H1 (cell line): ENCODE measurements at regions not wholly inside any gene's neighbourhood (a gene's known extent, or its start where the extent isn't known, plus 50 kb on each side); places are given as distances from the start of the nearest gene placed in this dataset.

Experiments
- CTCF ChIA-PET: fragments of 300-600 bp; sonication (Branson Sonifier 250); formaldehyde crosslinking; loops from one replicate; lab custom pipeline; 2021; ENCODE audit not compliant: partially characterized antibody; lab: Charles Lee
- POLR2A ChIA-PET: fragments of 300-600 bp; sonication (Branson Sonifier 250); formaldehyde crosslinking; loops from one replicate; lab custom pipeline; 2021; ENCODE audit warnings: inconsistent platforms; ENCODE audit not compliant: partially characterized antibody; lab: Charles Lee
- DNase-seq, 2 experiments: peaks; one replicate each; pipeline versions ENCODE4 v3.0.0 to v3.0.0-alpha.2; 2010 to 2022; ENCODE audit warnings: low spot score in 2 of 2, low read depth in 1 of 2, mixed read lengths in 1 of 2
- FAIRE-seq: peaks from 2 replicates; lab custom pipeline; 2011; peaks lifted over from hg19 to GRCh38; lab: Jason Lieb, UNC
- H2AFZ ChIP-seq: 2 replicates; pipeline ENCODE4 v1.8.1; 2012; ENCODE audit warnings: low read length, inconsistent platforms
- H2AK5ac ChIP-seq: 2 replicates; pipeline ENCODE4 v1.6.1; 2013; ENCODE audit warnings: low read depth, low read length
- H2BK120ac ChIP-seq: replicated peaks from 2 replicates; pipeline ENCODE3; 2013; ENCODE audit warnings: low read depth, low read length, inconsistent platforms
- H2BK12ac ChIP-seq: 2 replicates; pipeline ENCODE4 v1.6.1; 2013; ENCODE audit warnings: low read depth, low read length
- H2BK15ac ChIP-seq: 2 replicates; pipeline ENCODE4 v1.6.1; 2013; ENCODE audit warnings: low read length
- H2BK20ac ChIP-seq: 2 replicates; pipeline ENCODE4 v1.6.1; 2013; ENCODE audit warnings: low read length
- H2BK5ac ChIP-seq: 2 replicates; pipeline ENCODE4 v1.6.1; 2013; ENCODE audit warnings: low read depth, low read length
- H3K14ac ChIP-seq: 2 replicates; pipeline ENCODE4 v1.6.1; 2013; ENCODE audit warnings: inconsistent platforms; ENCODE audit not compliant: insufficient read length
- H3K18ac ChIP-seq: 2 replicates; pipeline ENCODE4 v1.6.1; 2013; ENCODE audit warnings: low read length; ENCODE audit errors: extremely low read depth
- H3K23ac ChIP-seq: 2 replicates; pipeline ENCODE4 v1.6.1; 2013; ENCODE audit warnings: inconsistent platforms; ENCODE audit not compliant: insufficient read length
- H3K23me2 ChIP-seq: 2 replicates; pipeline ENCODE4 v1.6.1; 2013; ENCODE audit warnings: low read depth, low read length
- H3K27ac ChIP-seq: 2 replicates; pipeline ENCODE4 v1.6.1; 2011; ENCODE audit warnings: low read depth, low read length, inconsistent platforms
- H3K27me3 ChIP-seq, 4 experiments: replicated peaks in 1 of 4; 1 replicate in 1 of 4; 2 replicates in 3 of 4; pipeline versions ENCODE4 v1.6.1 to v1.8.1; 2011 to 2013; ENCODE audit warnings: low read length in 3 of 4, mild to moderate bottlenecking in 3 of 4, inconsistent platforms in 2 of 4, mixed read lengths in 2 of 4, moderate library complexity in 1 of 4; ENCODE audit not compliant: control insufficient read depth in 3 of 4, insufficient read depth in 3 of 4; ENCODE audit errors: extremely low read depth in 1 of 4
- H3K36me3 ChIP-seq, 4 experiments: 2 replicates each; pipeline versions ENCODE4 v1.6.1 to v1.8.1; 2011 to 2013; ENCODE audit warnings: mild to moderate bottlenecking in 4 of 4, low read length in 3 of 4, moderate library complexity in 2 of 4, control low read depth in 1 of 4, inconsistent platforms in 1 of 4; ENCODE audit not compliant: insufficient read depth in 4 of 4, control insufficient read depth in 2 of 4
- H3K4ac ChIP-seq: replicated peaks from 2 replicates; pipeline ENCODE3; 2013; ENCODE audit warnings: low read length, low read depth, mixed read lengths, inconsistent platforms; ENCODE audit not compliant: insufficient read length
- H3K4me1 ChIP-seq, 4 experiments: replicated peaks in 1 of 4; 1 replicate in 1 of 4; 2 replicates in 3 of 4; pipeline versions ENCODE4 v1.6.1 to v1.8.1; 2011 to 2013; ENCODE audit warnings: low read length in 3 of 4, inconsistent platforms in 2 of 4, mixed read lengths in 1 of 4; ENCODE audit not compliant: insufficient read depth in 4 of 4, control insufficient read depth in 3 of 4
- H3K4me2 ChIP-seq, 2 experiments: 2 replicates each; pipeline versions ENCODE4 v1.6.1 to v1.8.1; 2011 to 2013; ENCODE audit warnings: low read depth in 2 of 2, low read length in 2 of 2, control low read depth in 1 of 2, inconsistent platforms in 1 of 2, mild to moderate bottlenecking in 1 of 2; ENCODE audit not compliant: insufficient read depth in 1 of 2
- H3K4me3 ChIP-seq, 4 experiments: fragments of 200-600, 300-600 bp in 1 of 4; sonication (generic), shearing (Covaris generic), sonication (Bioruptor Twin) in 1 of 4; 2 replicates each; pipeline versions ENCODE4 v1.5.1 to v1.8.1; 2011 to 2016; ENCODE audit warnings: low read length in 4 of 4, low read depth in 3 of 4, control low read depth in 2 of 4, inconsistent platforms in 2 of 4, mild to moderate bottlenecking in 2 of 4, mixed read lengths in 1 of 4, moderate library complexity in 1 of 4; ENCODE audit not compliant: insufficient read depth in 2 of 4; ENCODE audit errors: extremely low read depth in 1 of 4
- H3K56ac ChIP-seq: replicated peaks from 2 replicates; pipeline ENCODE3; 2013; ENCODE audit warnings: low read depth, mild to moderate bottlenecking, mixed read lengths, low read length, inconsistent platforms; ENCODE audit not compliant: insufficient read length
- H3K79me1 ChIP-seq: 2 replicates; pipeline ENCODE4 v1.6.1; 2013; ENCODE audit warnings: low read depth, low read length, control low read depth
- H3K79me2 ChIP-seq, 2 experiments: 2 replicates each; pipeline versions ENCODE4 v1.6.1 to v1.8.1; 2012 to 2013; ENCODE audit warnings: low read length in 2 of 2, mild to moderate bottlenecking in 2 of 2, inconsistent platforms in 1 of 2; ENCODE audit not compliant: insufficient read depth in 2 of 2, control insufficient read depth in 1 of 2
- H3K9ac ChIP-seq, 4 experiments: replicated peaks in 1 of 4; 1 replicate in 1 of 4; 2 replicates in 3 of 4; pipeline versions ENCODE4 v1.6.1 to v1.8.1; 2011 to 2013; ENCODE audit warnings: low read depth in 3 of 4, low read length in 3 of 4, control low read depth in 2 of 4, mild to moderate bottlenecking in 2 of 4, moderate library complexity in 2 of 4, inconsistent platforms in 1 of 4; ENCODE audit errors: extremely low read depth in 1 of 4
- H3K9me3 ChIP-seq, 2 experiments: 2 replicates each; pipeline versions ENCODE4 v1.6.1 to v1.8.1; 2012 to 2013; ENCODE audit warnings: mild to moderate bottlenecking in 2 of 2, moderate library complexity in 2 of 2, control low read depth in 1 of 2, inconsistent platforms in 1 of 2, low read depth in 1 of 2, low read length in 1 of 2, mixed read lengths in 1 of 2; ENCODE audit not compliant: insufficient read depth in 2 of 2
- H4K20me1 ChIP-seq, 2 experiments: replicated peaks in 1 of 2; 2 replicates each; pipeline versions ENCODE3 to v1.8.1; 2011 to 2013; ENCODE audit warnings: inconsistent platforms in 2 of 2, low read length in 2 of 2, mild to moderate bottlenecking in 1 of 2; ENCODE audit not compliant: insufficient read depth in 2 of 2, control insufficient read depth in 1 of 2
- H4K5ac ChIP-seq: 2 replicates; pipeline ENCODE4 v1.6.1; 2013; ENCODE audit warnings: low read length, low read depth, mixed read lengths, inconsistent platforms; ENCODE audit not compliant: insufficient read length
- H4K8ac ChIP-seq: 2 replicates; pipeline ENCODE4 v1.8.0; 2013; ENCODE audit warnings: mild to moderate bottlenecking, moderate library complexity, low read length, inconsistent platforms; ENCODE audit not compliant: insufficient read depth; ENCODE audit errors: extremely low read depth
- H4K91ac ChIP-seq: replicated peaks from 2 replicates; pipeline ENCODE3; 2013; ENCODE audit warnings: low read length, mixed read lengths, inconsistent platforms; ENCODE audit not compliant: insufficient read length
- ATF2 ChIP-seq: IDR thresholded peaks from 2 replicates; pipeline ENCODE4 v1.6.1; 2012; ENCODE audit warnings: low read length, inconsistent platforms
- NANOG ChIP-seq: IDR thresholded peaks from 2 replicates; pipeline ENCODE4 v1.6.1; 2011; ENCODE audit warnings: low read length, low read depth, mild to moderate bottlenecking, inconsistent platforms; ENCODE audit not compliant: insufficient read depth, poor library complexity, severe bottlenecking
- WGBS, 2 experiments: shearing (Covaris generic) in 1 of 2; methylation state at CpG; one replicate each; pipeline versions ENCODE4 v1.1.6 to v1.1.7; 2013 to 2015; ENCODE audit warnings: low lambda C conversion rate in 2 of 2, mixed read lengths in 2 of 2, inconsistent platforms in 1 of 2, low coverage in 1 of 2, missing lambda C conversion rate in 1 of 2; ENCODE audit not compliant: insufficient replicate concordance in 2 of 2, insufficient coverage in 1 of 2, insufficient read length in 1 of 2; ENCODE audit errors: extremely low coverage in 1 of 2, missing lambda C conversion rate in 1 of 2; 5-methylcytosine and 5-hydroxymethylcytosine counted together

DNA sequence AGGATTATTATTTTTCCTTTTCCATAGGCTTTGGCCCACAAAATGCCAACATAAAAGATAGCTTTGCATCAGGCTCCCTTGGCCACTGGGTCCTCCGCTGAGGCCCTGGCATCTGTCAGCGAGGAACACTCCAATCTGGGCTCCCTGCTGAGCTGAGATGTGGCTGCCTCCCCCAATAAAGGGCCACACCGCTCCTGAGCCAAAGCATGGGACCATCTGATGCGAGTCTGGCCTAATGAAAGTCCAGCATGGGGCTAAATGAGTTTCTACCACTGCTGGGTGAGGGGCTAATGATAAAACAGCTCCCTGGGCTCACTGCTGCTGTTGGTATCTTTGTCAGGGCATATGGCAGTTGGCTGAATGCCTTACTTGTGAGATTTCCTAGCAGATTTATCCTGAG, 817.5 kb upstream of the SLC35B3 start:
- Histone ChIP-seq H3K27me3 (no peaks in the 10 kb centered on the region), H2BK5ac (no peak overlapping the region), H3K36me3 (no peaks in the 10 kb centered on the region), H2BK20ac (no peak overlapping the region), H2AFZ (no peak overlapping the region), H3K27ac (no peak overlapping the region), H4K5ac (no peak overlapping the region), H2BK120ac (no peak overlapping the region), H3K4me2 (no peak overlapping the region), H3K4ac (no peak overlapping the region), H3K4me3 (no peak overlapping the region), H3K9me3 (no peaks in the 10 kb centered on the region), H2BK15ac (no peak overlapping the region), H3K56ac (no peak overlapping the region), H3K9ac (no peak overlapping the region), H3K18ac (no peak overlapping the region), H3K79me2 (no peaks in the 10 kb centered on the region), H4K20me1 (no peaks in the 10 kb centered on the region), H3K23me2 (no peaks in the 10 kb centered on the region), H3K23ac (no peak overlapping the region), H3K14ac (no peak overlapping the region), H4K8ac (no peak overlapping the region), H3K79me1 (no peaks in the 10 kb centered on the region), H2AK5ac (no peak overlapping the region), H2BK12ac (no peak overlapping the region), H4K91ac (no peak overlapping the region), H3K4me1 (no peaks in the 10 kb centered on the region)
- FAIRE-seq (no peak), DNase-seq (peak in 1 of 2 experiments; percentile 45)
- CTCF ChIA-PET, result interaction anchor here (0.6 to 0.7 kb wide), 2 partner anchors 160 to 1157 kb away, joined by 3 read pairs; no protein-coding TSS in a partner anchor
- 86% methylated on average over 4 of the region's 4 CpGs; no CpG with 5 or more reads in 1 of the 2 experiments for WGBS, 2 experiments
- POLR2A ChIA-PET, result no interaction called here
- TF ChIP-seq ATF2 (no peak), NANOG (no peak)
